HCEC 1CT (cell line): ENCODE measurements at regions not wholly inside any gene's neighbourhood (a gene's known extent, or its start where the extent isn't known, plus 50 kb on each side); places are given as distances from the start of the nearest gene placed in this dataset.
"Not testable (repeated sequence)": the region's sequence is repeated elsewhere in the genome, so short reads cannot be mapped to it uniquely, and the experiment has no call there.

Experiments
- DNase-seq: peaks from one replicate; pipeline ENCODE4 v3.0.0-alpha.2; 2017

- no peak for DNase-seq
These were observed 199.5 kb downstream of the FOXD4L6 start for GRCh38 chr9:40928803-40929487.

GRCh38 chr9:40927851-40928802 is 200.4 kb downstream of the FOXD4L6 start:
- DNase-seq: no peak

- no peak for DNase-seq
These were observed 201.2 kb downstream of the FOXD4L6 start for GRCh38 chr9:40927260-40927631.

- DNase-seq: no peak
These were observed 201.8 kb downstream of the FOXD4L6 start for GRCh38 chr9:40926404-40927259.

GRCh38 chr9:40925149-40925548 is 203.3 kb downstream of the FOXD4L6 start:
- DNase-seq: no peak

GRCh38 chr9:40916399-40916783 is 212.1 kb downstream of the FOXD4L6 start:
- DNase-seq: not testable (repeated sequence)

- not testable (repeated sequence) for DNase-seq
These were observed 212.7 kb downstream of the FOXD4L6 start for GRCh38 chr9:40915660-40916398.

GRCh38 chr9:40914772-40915659 is 213.5 kb downstream of the FOXD4L6 start:
- no peak for DNase-seq

- no peak for DNase-seq
These were observed 214.4 kb downstream of the FOXD4L6 start for GRCh38 chr9:40913928-40914673.

- no peak for DNase-seq
These were observed 215.3 kb downstream of the FOXD4L6 start for GRCh38 chr9:40913096-40913719.

GRCh38 chr9:40912679-40913078 is 215.8 kb downstream of the FOXD4L6 start:
- not testable (repeated sequence) for DNase-seq

- DNase-seq: no peak
These were observed 216.8 kb downstream of the FOXD4L6 start for GRCh38 chr9:40911647-40912046.

GRCh38 chr9:40910995-40911394 is 217.5 kb downstream of the FOXD4L6 start:
- not testable (repeated sequence) for DNase-seq

GRCh38 chr9:40909821-40910220 is 218.7 kb downstream of the FOXD4L6 start:
- no peak for DNase-seq

GRCh38 chr9:40909111-40909510 is 219.4 kb downstream of the FOXD4L6 start:
- not testable (repeated sequence) for DNase-seq

GRCh38 chr9:40907657-40908624 is 220.5 kb downstream of the FOXD4L6 start:
- DNase-seq: no peak

GRCh38 chr9:40906879-40907278 is 221.6 kb downstream of the FOXD4L6 start:
- DNase-seq: not testable (repeated sequence)

GRCh38 chr9:40892315-40892714 is 236.2 kb downstream of the FOXD4L6 start:
- DNase-seq: not testable (repeated sequence)

GRCh38 chr9:40885858-40886257 is 242.6 kb downstream of the FOXD4L6 start:
- DNase-seq: not testable (repeated sequence)
